GM21737 (cell line): ENCODE measurements at regions not wholly inside any gene's neighbourhood (a gene's known extent, or its start where the extent isn't known, plus 50 kb on each side); places are given as distances from the start of the nearest gene placed in this dataset.
"Not testable (repeated sequence)": the region's sequence is repeated elsewhere in the genome, so short reads cannot be mapped to it uniquely, and the experiment has no call there.

Source experiments
- ATAC-seq: cut with Tn5 transposase; IDR thresholded peaks from one replicate; pipeline ENCODE4 v1.9.1; 2021; ENCODE audit warnings: mild to moderate bottlenecking, moderate library complexity; ENCODE audit not compliant: unreplicated experiment

DNA sequence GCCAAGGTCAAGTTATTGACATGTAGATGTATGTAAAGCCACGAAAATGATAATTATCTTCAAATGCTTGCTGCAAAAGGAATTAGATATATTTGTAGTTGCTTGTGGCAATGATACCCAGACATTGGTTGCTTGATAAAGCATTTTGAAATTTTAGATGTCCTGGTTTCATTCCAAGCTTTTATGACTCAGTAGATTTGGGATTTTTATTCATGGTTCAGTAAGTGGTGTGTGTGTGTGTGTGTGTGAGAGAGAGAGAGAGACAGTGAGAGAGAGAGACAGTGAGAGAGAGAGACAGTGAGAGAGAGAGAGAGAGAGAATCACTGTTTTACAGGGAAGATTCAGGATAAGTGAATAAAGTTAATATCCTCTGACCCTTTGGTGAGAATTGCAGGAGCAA lies 498.2 kb upstream of the C1orf87 start:
- ATAC-seq: no peak

DNA sequence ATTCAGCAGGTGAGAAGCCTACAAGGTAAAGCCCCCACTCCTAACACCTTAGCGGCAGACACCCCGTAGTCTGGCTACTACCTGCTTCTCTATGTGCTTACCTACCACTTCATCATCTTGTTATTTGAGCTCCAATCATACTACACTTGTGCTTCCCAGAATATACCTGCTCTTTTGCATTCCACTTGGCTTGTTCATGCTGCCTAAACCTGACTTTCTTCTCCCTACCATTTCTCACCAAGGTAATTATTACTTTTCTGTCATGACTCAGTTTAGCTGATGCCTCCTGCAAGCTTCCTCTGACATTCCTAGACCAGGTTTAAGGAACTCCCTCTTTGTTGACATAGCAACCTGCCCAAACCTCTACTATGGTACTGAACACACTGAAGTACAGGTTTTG lies 495.6 kb upstream of the C1orf87 start:
- no peak for ATAC-seq

DNA sequence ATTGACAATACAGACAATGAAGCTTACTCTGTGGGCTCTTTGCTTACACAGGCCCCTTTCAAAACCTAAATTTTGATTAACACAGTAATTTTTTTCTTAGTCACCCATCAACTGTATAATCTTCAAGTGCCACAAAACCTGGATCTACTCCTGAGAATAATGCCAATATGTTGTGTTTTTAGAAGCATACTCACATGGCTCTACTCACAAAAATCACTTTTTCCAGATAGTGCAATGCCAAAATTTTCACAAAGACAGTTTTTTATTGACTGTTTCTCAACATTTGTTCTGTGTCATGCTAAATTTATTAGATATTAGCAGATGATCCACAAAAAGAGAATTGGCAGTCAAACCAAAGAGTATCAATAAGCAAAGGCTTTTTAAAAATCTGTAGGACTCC lies 493.7 kb upstream of the C1orf87 start:
- no peak for ATAC-seq

DNA sequence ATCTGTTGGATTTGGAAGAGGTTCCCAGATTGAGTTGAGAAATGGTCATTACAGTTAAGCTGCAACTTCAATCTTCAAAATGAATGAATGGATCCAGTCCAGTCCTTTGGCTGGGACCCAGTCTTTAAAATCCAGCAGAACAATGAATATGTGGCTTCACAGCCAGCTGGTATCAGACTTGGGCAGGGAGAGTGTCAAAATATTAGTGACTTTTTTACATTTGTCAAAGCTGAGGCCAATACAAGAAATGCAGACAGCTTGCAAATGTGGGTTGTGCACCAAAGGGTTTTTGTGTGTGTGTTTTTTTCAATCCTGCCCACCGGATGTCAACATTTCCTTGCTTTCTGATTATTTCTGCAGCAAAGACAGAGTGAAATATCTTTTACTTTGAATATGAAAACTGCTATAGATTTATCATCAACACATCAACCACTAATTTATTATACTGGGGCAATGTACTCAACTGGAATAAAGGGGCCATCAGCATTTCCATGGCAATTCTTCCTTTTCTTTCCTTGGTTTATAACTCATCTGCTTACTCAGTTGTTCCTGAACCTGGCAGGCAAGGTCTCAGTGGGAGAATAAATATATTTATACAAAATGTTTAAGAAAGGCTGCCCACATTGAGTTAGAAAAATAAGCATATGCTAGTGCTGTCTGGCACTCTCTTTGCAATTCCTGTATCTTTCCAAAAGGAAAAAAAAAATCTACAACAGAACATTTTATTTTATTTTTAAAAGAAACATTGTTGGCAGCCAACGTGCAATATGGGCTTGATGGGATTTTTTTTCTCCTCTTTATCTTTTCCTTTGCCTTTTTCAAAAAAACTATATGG lies 491.6 kb upstream of the C1orf87 start:
- ATAC-seq: no peak

DNA sequence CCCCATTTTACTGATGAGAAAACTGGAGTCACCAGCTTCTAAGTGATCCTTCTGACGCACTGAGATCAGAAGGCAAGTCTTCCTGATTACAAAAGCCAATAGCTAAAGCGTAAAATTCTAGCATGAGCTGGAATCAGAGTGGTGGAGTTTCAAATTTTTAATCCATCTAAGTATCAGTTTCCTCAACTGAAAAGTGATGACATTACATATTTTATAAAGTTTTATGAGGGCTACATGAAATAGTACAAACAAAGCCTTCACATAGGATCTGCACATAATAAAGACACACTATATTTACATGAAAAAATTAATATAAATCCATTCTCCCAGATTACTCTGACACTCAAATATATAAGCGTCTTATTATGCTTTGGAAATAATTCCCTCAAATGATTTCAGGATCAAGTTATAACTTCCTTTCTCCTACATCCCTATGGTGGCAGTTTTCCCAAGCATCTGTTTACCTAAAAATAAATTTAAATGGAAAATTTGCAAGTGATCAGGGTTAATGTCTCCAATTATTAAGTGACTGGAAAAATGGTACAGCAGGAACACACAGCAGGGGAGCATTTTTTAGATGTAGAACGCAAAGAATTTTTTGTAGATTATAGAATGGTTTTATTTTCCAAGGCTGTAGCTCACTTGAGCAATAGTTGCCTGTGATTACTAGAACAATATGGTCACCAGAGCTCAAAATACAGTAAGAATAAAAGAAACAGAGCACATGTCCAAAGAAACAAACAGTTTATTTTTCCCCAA lies 490.4 kb upstream of the C1orf87 start:
- ATAC-seq: no peak

DNA sequence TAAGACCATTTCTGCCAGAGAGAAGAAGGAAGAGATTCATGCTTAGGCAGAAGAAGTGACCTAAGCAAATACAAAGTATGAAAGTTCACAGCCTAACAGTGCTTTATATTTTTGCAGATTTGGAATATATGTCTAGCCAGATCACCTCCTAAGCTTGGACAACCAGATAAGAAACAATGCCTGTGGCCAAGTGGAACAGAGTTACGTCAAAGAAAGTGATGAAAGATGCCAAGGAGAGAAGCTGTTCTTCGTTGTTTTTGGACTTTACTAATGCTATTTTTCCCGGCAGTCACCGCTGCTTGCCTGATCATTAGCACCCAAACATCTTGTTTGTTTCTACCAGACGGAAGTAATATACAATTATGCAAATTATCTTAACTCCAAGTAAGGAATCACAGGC lies 489.2 kb upstream of the C1orf87 start:
- no peak for ATAC-seq

DNA sequence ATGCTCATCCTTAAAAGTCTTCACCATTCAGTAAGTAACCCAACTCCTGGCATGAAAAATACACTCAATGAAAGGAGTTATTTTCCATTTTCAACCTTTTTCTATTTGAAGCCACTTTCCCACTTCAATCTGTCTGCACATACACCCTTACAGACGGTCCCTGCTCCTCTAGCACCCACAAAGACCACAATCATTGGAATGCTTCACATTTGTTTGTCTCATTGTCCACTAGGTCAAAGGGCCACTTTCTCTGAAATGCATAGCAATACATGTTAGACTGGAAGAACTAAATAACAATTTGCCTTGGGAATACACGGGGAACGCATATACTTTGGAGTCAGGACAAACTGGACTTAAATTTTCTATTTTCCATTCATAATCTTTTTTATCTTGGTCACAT lies 487.1 kb upstream of the C1orf87 start:
- no peak for ATAC-seq

DNA sequence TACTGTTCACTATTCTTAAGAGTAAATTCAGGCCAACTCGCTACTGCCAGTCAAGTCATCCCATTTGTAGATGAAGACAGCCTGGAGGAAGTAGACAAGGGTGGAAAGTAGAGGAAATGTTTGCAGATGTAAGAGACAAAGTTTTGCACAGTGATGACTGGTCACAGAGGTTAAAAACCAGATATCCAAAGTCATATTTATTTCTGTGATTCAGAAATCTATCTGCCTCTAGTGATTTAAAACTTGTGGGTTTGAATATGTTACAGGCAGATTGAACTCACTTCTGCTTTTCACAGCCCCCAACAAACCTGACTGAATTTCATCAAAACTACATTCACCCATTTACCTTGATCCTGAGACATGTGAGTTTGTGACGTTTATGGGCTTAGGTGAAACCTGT lies 484.7 kb upstream of the C1orf87 start:
- no peak for ATAC-seq

DNA sequence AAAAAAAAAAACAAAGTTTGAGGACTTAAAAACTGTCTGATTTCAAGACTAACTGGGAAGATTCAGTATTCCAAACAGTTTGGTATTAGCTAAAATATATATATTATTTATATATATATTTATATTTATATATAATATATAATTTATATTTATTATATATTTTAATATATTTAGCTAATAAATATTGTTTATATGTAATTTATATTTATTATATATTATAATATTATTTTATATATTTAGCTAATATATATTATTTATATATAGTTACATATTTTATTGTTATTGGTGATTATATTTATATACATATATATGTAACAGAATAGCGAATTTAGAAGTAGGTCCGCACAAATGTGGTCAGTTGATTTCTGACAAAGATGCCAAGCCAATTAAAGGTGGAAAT lies 480.2 kb upstream of the C1orf87 start:
- ATAC-seq: no peak

DNA sequence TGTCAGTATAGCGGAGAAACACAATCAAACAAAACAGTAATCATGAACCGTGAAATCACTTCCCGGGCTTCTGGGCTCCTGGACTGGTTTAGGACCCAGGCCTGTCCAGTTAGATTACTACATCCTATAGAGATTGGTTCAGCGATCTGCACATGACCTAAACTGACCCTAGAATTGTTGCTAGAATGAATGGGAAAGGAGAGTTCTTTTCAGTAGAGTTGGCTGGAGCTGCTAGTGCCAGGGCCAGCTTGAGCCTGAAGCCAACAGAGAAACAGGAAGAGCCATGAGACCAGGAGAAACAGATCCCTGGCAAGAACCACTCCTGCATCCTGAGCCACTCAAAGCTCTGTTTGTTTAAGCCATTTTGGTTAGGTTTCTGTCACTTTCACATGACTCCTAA lies 474.3 kb upstream of the C1orf87 start:
- ATAC-seq: no peak

DNA sequence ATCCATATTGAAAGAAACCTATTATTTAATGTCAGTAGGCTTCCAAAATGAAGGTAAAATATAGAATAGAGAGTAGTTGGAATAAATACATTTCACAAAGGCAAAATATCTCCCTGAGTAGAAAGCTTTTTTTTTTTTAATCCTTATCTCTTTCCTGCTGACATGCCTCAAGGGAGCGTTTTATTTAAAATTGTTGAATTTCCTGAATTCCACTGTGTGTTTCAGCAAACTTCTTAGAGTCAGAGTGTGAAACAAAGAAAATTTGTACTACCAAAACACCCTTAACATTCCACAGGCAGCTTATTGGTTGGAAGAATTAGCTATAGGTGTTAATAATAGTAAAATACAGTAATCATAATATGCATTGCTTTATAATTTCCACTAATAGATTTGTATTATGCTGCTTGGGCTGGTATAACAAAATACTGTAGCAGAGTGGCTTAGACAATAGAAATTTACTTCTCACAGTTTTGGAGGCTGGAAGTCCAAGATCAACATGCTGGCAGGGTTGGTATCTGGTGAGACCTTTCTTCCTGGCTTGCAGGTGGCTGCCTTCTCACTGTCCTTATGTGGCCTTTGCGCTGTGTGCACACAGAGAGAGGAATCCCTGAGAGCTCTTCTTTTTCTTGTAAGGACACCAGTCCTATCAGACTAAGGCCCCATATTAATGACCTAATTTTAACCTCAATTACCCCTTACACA lies 468.4 kb upstream of the C1orf87 start:
- ATAC-seq: no peak

DNA sequence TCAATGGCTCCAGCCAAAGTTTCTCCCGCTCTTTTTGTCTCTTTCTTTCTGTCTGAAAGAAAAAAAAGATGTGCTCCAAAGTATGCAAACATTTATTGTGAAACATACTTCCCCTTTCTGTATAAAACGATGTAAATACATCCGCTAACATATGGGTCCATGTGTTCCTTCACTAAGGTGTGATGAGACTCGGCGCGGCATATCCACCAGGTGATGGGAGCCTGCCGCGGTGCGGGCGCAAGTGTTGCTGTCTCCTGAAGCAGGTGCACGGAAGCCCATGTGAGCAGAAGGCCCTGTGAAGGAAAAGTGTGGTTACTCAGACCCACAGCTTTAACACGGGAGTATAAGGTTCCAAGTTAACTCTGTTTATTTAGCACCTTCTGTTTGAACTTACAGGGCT lies 466.6 kb upstream of the C1orf87 start:
- no peak for ATAC-seq

DNA sequence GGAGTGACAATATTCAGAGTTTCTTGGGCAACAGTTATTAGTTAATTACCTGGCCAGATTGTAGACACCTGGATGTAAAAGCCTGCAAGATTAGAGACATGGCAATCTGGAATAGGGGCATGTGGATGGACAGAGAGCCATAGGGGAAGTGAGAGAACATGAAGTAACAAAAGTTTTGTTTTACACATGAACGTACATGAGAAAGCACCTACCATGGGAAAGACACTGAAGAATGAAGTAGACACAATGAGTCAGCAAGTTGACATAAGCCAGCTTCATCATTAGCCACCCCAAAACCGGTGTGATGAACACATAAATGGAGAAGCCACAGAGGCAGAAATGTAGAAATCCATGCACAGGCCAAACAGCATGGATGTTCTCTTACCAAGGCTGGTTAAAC lies 462.1 kb upstream of the C1orf87 start:
- ATAC-seq: no peak

DNA sequence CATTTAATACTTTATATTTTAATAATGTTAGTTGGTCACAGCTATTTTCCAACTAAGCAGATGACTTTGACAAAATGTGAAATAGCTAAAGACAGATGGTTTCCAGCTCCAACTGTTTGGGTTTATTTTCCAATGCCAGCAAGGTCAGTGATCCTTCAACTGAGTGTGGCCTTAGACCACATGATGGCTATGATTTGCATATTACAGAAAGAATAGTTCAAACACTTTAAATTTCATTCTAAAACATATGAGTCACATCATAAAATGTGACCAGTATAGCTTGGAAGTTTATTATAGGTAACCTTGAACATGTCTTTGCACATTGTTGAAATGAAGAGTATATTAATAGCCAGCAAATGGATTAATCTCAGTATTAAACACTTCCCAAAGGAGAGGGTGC lies 454.0 kb upstream of the C1orf87 start:
- ATAC-seq: no peak

DNA sequence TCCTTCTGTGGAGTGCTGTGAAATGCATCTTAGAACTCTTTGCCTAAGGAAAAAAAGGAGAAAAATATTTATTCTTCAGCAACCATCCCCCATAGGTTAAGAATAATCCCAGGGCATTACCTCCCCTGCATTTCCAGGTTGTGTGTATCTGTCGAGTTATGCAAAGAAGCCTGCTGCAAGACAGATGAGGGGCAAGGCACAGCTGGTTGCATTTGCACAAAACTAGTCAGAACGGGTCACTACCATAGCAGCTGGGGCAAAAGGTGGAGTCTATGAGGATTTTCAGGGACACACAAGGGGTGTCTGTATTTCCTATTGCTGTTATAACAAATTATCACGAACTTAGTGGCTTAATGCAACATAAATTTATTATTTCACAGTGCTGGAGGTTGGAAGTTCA lies 443.4 kb upstream of the C1orf87 start:
- ATAC-seq: no peak

DNA sequence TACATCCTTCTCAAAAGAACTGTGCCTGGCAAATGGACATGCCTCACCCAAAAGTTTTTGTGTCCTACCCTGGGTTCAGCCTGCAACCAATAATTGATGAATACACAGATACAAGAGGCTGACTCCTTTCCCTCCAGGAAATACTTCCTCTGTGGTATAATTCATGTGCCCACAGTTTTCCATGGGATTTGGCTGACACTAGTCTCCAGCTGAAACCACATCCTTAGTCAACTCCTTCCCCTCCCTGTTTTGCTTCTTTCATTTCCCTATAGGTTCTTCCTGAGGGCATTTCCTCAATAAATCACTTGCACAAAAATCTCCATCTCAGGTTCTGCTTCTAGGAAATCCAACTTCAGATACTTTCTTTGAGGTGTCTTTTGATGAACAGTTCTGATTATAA lies 436.6 kb upstream of the C1orf87 start:
- no peak for ATAC-seq

DNA sequence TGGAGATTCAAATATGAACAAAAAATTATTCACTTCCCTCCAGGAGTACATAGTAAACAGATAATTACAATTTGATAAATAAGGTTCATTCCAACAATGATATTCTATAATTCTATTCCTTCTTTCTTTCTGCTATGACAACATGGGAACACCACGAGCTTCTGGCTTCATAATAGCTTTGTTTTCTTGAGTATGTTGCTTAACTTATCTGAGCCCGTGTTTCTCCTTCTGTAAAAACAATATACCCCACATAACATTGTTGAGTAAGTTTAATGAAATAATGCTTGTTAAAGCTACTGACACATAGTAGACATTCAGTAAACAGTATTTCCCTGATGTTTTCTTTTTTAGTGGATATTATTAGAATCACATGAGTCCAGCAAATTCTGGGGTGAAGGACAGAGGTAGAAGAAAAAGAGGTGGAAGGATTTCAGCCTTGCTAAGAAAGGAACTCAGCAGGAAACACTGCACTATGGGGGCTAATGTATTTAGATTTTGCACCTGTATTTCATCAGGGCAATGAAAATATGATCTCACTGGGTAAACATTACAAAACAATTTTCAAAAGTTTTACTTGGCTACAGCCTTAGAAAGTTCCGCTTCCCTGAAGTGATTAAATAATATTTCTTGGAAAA lies 430.8 kb upstream of the C1orf87 start:
- ATAC-seq: no peak

DNA sequence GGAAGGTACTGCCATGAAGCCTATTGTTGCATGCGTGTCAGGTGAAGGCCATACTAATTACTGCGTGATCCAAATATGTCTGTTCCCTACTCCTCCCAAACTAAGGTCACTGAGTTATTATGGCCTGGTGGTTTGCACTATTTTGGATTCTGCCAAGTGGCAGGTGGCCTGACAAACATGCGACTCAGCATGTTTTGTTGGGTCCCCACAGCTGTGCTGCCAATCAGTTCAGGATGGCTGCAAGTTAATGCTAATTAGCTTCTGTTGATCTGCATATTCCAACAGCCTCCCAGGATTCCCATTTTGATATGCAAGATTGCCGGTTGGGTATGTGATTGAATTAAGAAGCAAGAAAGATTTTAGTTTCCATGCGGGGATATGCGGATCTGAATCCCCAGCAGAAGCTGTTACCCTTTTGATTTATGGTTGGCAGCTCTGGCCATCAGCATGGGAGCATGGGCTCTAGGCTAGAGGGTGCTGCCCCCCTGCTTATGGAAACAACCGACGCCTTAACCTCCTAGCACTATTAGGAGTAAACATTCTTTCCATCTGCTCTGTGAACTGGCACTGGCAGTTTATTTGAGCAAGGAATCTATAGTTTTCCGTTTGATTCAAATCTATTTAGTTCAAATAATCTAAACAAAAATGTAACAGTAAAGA lies 429.8 kb upstream of the C1orf87 start:
- ATAC-seq: no peak

DNA sequence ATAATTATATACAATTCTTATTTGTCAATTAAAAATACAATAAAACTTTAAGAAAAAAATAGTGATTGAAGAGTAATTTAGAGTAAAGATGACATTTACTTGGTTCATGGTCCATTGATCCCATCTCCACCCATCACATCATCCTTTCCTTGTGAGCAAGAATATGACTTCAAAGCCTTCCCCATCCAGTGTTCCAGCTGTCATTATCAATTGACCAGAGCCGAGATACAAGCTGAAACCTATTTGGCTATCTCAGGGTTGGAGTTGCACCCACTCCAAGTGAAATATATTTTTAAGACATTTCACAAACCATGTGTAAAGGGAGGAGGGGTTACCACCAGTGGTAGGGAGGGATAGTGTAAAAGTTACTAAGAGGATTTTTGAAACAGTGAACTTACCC lies 428.9 kb upstream of the C1orf87 start:
- no peak for ATAC-seq

DNA sequence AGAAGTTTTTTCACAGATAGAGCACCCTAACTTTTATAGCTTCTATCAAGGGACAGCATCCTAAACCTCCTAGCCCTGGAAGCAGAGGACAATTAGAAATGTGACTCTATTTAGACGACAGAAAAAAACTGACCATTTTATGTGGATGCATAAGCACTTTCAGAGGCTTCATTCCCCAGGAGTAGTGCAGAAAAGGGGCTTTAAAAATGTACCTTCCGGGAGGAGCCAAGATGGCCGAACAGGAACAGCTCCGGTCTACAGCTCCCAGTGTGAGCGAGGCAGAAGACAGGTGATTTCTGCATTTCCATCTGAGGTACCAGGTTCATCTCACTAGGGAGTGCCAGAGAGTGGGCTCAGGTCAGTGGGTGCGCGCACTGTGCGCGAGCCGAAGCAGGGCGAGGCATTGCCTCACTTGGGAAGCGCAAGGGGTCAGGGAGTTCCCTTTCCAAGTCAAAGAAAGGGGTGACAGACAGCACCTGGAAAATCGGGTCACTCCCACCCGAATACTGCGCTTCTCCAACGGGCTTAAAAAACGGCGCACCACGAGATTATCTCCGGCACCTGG lies 416.4 kb upstream of the C1orf87 start:
- not testable (repeated sequence) for ATAC-seq

DNA sequence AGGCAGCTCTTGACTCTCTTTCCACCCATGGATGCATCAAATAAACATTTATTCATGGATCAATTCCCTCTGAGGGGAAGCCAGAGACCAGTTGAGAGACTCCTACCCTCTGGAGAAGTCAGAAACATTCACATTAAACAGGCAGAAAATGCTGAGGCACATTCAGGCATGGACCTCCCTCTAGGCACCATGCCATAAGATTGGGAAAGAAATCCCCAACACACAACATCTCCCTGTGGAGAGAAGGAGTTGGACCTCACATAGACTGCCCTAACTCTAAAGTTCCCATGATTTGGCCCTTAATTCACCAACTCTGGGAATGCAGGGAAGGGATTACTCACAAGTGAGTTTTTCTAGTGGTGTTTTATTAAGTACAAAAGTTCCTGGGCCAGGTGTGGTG lies 415.3 kb upstream of the C1orf87 start:
- ATAC-seq: no peak
